ENCODE measurements at regions not wholly inside any gene's neighbourhood (a gene's known extent, or its start where the extent isn't known, plus 50 kb on each side); places are given as distances from the start of the nearest gene placed in this dataset.

DNA sequence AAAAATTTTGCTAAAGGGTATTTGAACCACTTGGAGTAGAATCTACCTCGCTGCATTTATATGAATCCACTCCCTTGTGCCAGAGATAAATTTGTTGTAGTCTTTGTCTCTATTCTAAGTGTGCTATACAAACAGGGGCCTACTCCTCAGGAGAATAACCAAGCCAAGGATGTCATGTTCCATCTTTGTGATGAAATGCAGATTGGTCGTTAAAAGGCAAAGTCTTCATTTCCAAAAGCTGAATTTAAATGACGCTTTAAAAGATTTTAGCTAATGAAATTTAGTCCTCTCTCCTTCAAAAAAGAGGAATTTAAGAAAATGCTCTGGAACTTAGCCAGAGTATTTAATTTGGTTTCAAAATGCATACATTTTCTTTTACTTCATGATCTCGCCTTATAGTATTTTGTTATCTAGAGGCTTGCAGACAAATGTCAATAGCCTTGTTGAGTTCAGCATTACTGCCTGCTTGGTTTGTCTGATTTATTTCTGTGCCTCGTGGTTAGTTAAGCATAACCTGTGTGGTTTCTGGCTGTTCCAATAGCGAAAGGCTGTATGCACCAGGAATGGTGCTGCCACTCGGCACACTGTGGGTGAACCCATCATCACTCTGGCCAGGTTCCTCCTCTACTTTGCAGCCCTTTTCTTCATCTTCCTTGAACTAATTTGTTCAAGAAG lies 417.6 kb downstream of the ZNF521 start:
- no peaks in the 10 kb centered on the region for H3K9me3 ChIP-seq (ENCODE audit: insufficient read depth in 2 of 2, low read depth in 1 of 2, low read length in 1 of 2)
- no peak overlapping the region for H2BK20ac ChIP-seq (ENCODE audit: low read length)
- no peak overlapping the region for H2AK5ac ChIP-seq (ENCODE audit: low read depth, low read length)
- no peak overlapping the region for H4K91ac ChIP-seq (replicated peaks; ENCODE audit: insufficient read length, low read length)
- WGBS, 2 experiments (ENCODE audit: extremely low coverage in 1 of 2, insufficient coverage in 1 of 2, insufficient read length in 1 of 2, insufficient replicate concordance in 2 of 2, low coverage in 1 of 2, low lambda C conversion rate in 2 of 2, missing lambda C conversion rate in 1 of 2) = 85% methylated on average over 7 of the region's 7 CpGs; no CpG with 5 or more reads in 1 of the 2 experiments
- no peak overlapping the region for H3K14ac ChIP-seq (ENCODE audit: insufficient read length)
- FAIRE-seq = no peak
- no peaks in the 10 kb centered on the region for H3K79me2 ChIP-seq (ENCODE audit: control insufficient read depth in 1 of 2, insufficient read depth in 2 of 2, low read length in 2 of 2)
- H2BK5ac ChIP-seq (ENCODE audit: low read depth, low read length) = no peak overlapping the region
- no peak overlapping the region for H3K56ac ChIP-seq (replicated peaks; ENCODE audit: insufficient read length, low read depth, low read length)
- ChIA-PET CTCF (ENCODE audit: partially characterized antibody) (no interaction called here), POLR2A (ENCODE audit: partially characterized antibody) (no interaction called here)
- no peak overlapping the region for H2BK15ac ChIP-seq (ENCODE audit: low read length)
- H3K79me1 ChIP-seq (ENCODE audit: low read depth, low read length) = no peaks in the 10 kb centered on the region
- H3K36me3 ChIP-seq (ENCODE audit: control insufficient read depth in 2 of 4, insufficient read depth in 4 of 4, low read length in 3 of 4) = no peaks in the 10 kb centered on the region
- H3K18ac ChIP-seq (ENCODE audit: extremely low read depth, low read length) = no peak overlapping the region
- no peak overlapping the region for H4K8ac ChIP-seq (ENCODE audit: extremely low read depth, insufficient read depth, low read length)
- no peak overlapping the region for H2AFZ ChIP-seq (ENCODE audit: low read length)
- H3K27ac ChIP-seq (ENCODE audit: low read depth, low read length) = no peak overlapping the region
- H3K4me2 ChIP-seq (ENCODE audit: insufficient read depth in 1 of 2, low read depth in 2 of 2, low read length in 2 of 2) = no peak overlapping the region
- H3K27me3 ChIP-seq (replicated peaks in 1 of 4; ENCODE audit: control insufficient read depth in 3 of 4, extremely low read depth in 1 of 4, insufficient read depth in 3 of 4, low read length in 3 of 4) = no peaks in the 10 kb centered on the region; a peak in 1 of 7 replicates
- H3K4me3 ChIP-seq (ENCODE audit: extremely low read depth in 1 of 4, insufficient read depth in 2 of 4, low read depth in 3 of 4, low read length in 4 of 4) = no peak overlapping the region
- no peak overlapping the region for H2BK12ac ChIP-seq (ENCODE audit: low read depth, low read length)
- H4K5ac ChIP-seq (ENCODE audit: insufficient read length, low read depth, low read length) = no peak overlapping the region
- H3K4me1 ChIP-seq (replicated peaks in 1 of 4; ENCODE audit: control insufficient read depth in 3 of 4, insufficient read depth in 4 of 4, low read length in 3 of 4) = peaks cover 3 to 14% (median 6%) of the 10 kb centered on the region in 4 experiments; a peak in 4 of 7 replicates
- no peaks in the 10 kb centered on the region for H4K20me1 ChIP-seq (replicated peaks in 1 of 2; ENCODE audit: control insufficient read depth in 1 of 2, insufficient read depth in 2 of 2, low read length in 2 of 2)
- H3K4ac ChIP-seq (replicated peaks; ENCODE audit: insufficient read length, low read depth, low read length) = no peak overlapping the region
- DNase-seq (ENCODE audit: low read depth in 1 of 2, low spot score in 2 of 2) = no peak
- no peak overlapping the region for H3K23ac ChIP-seq (ENCODE audit: insufficient read length)
- H2BK120ac ChIP-seq (replicated peaks; ENCODE audit: low read depth, low read length) = no peak overlapping the region
- no peak overlapping the region for H3K9ac ChIP-seq (replicated peaks in 1 of 4; ENCODE audit: extremely low read depth in 1 of 4, low read depth in 3 of 4, low read length in 3 of 4)
- no peaks in the 10 kb centered on the region; the same call in 1 of the 2 replicates for H3K23me2 ChIP-seq (ENCODE audit: low read depth, low read length)
- no peak for TF ChIP-seq CTCF (IDR thresholded peaks at IDR 0.05; ENCODE audit: control extremely low read depth in 1 of 3, insufficient read depth in 1 of 3, low read depth in 1 of 3, low read length in 3 of 3)
- TF ChIP-seq RAD21 (IDR thresholded peaks at IDR 0.05 in 1 of 2, conservative IDR thresholded peaks at IDR 0.05 in 1 of 2; ENCODE audit: low read depth in 2 of 2, low read length in 2 of 2) = no peak
- TF ChIP-seq RXRA (IDR thresholded peaks at IDR 0.05; ENCODE audit: insufficient read depth, low read depth, low read length) = no peak
- TF ChIP-seq CBX5 (IDR thresholded peaks at IDR 0.05; ENCODE audit: low read depth, low read length) = no peak
- no peak for TF ChIP-seq PHF8 (conservative IDR thresholded peaks at IDR 0.05; ENCODE audit: low read depth, low read length)
- TF ChIP-seq TCF12 (IDR thresholded peaks at IDR 0.05; ENCODE audit: low read depth, low read length) = no peak
- no peak for TF ChIP-seq SIRT6 (IDR thresholded peaks at IDR 0.05; ENCODE audit: low read length)
- TF ChIP-seq RNF2 (IDR thresholded peaks at IDR 0.05; ENCODE audit: borderline replicate concordance, low read depth, low read length, missing control alignments, poor library complexity, severe bottlenecking) = no peak
- no peak for TF ChIP-seq MAFK (IDR thresholded peaks at IDR 0.05; ENCODE audit: low read depth, low read length)
- no peak for TF ChIP-seq KDM5A (IDR thresholded peaks at IDR 0.05; ENCODE audit: low read length)
- TF ChIP-seq POLR2AphosphoS5 (IDR thresholded peaks at IDR 0.05; ENCODE audit: low read depth, low read length) = no peak
